Mucosa of descending colon (tissue), 3 donors: ENCODE measurements at regions not wholly inside any gene's neighbourhood (a gene's known extent, or its start where the extent isn't known, plus 50 kb on each side); places are given as distances from the start of the nearest gene placed in this dataset.

Source experiments
- ATAC-seq: fragments of 200-7000 bp; cut with Tn5 transposase; one replicate; pipeline ENCODE4 v1.9.1; 2020; ENCODE audit warnings: mild to moderate bottlenecking, moderate library complexity
- DNase-seq, 3 donors: peaks; one replicate each; pipeline ENCODE4 v3.0.0-alpha.2; 2020
- H3K36me3 ChIP-seq: fragments of 200-600 bp; one replicate; pipeline ENCODE4 v1.8.0; 2021; ENCODE audit warnings: low read depth, mild to moderate bottlenecking
- H3K4me1 ChIP-seq: fragments of 200-600 bp; one replicate; pipeline ENCODE4 v1.8.0; 2021; ENCODE audit warnings: low read depth, mild to moderate bottlenecking
- H3K4me3 ChIP-seq: fragments of 200-600 bp; one replicate; pipeline ENCODE4 v1.8.0; 2021; ENCODE audit warnings: mild to moderate bottlenecking
- H3K9me3 ChIP-seq: fragments of 200-600 bp; one replicate; pipeline ENCODE4 v1.8.0; 2021; ENCODE audit warnings: mild to moderate bottlenecking
- CTCF ChIP-seq: fragments of 200-600 bp; IDR thresholded peaks from one replicate; pipeline ENCODE4 v1.8.0; 2022; ENCODE audit warnings: antibody characterized with exemption, mild to moderate bottlenecking
- intact Hi-C, 2 donors: fragments of 100-400 bp; cut with DNase I in 1 of 2; cut with micrococcal nuclease in 1 of 2; formaldehyde crosslinking; loops; one replicate each; pipeline versions ENCODE4 v1.11.0 to v1.11.1; 2022; cut with DNase I, micrococcal nuclease
- donor health status: DM: no; HTN: no; CAD: no; lungs with moderate emphysema.
- donor health status: DM: no; HTN: no; CAD: no.
- donor health status: DM: no; HTN: yes; CAD: no.

DNA sequence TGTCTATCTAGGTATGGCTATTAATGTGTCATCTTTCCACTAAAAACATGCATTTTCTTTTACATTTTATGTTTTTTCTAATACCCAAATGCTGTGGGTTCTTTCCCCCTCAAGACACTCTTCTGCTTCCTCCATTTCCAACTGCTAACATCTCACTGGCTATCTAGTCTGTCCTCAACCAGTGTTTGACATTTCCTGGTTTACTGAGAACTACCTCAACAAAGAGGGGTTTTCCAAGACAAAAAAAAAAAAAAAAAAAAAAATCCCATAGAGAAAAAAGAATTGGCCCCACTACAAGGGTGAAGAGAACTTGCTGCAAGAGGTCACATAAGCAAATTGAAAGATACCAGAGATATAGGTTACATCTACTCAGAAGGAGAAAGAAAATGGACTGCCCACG lies 359.7 kb downstream of the CRPPA start:
- Histone ChIP-seq H3K9me3 (no peaks in the 10 kb centered on the region), H3K4me3 (no peak overlapping the region), H3K36me3 (no peaks in the 10 kb centered on the region), H3K4me1 (no peaks in the 10 kb centered on the region)
- intact Hi-C loops: loop anchor here in 1 of 2 donors (10.0 kb wide), 1 partner anchor 757 kb away; no protein-coding TSS in a partner anchor
- no peak for TF ChIP-seq CTCF
- DNase-seq: no peak
- no peak for ATAC-seq

GRCh38 chr7:16061011-16061410 lies 360.3 kb downstream of the CRPPA start:
- DNase-seq (no peak), ATAC-seq (no peak)
- Histone ChIP-seq H3K4me1 (no peaks in the 10 kb centered on the region), H3K36me3 (no peaks in the 10 kb centered on the region), H3K4me3 (no peak overlapping the region), H3K9me3 (no peaks in the 10 kb centered on the region)
- intact Hi-C loops: loop anchor here in 1 of 2 donors (10.0 kb wide), 1 partner anchor 756 kb away; no protein-coding TSS in a partner anchor
- TF ChIP-seq CTCF: no peak

- intact Hi-C loops: loop anchor here in 1 of 2 donors (10.0 kb wide), 1 partner anchor 756 kb away; no protein-coding TSS in a partner anchor
- no peak for TF ChIP-seq CTCF
Measured at GRCh38 chr7:16060502-16060901, 360.8 kb downstream of the CRPPA start.

DNA sequence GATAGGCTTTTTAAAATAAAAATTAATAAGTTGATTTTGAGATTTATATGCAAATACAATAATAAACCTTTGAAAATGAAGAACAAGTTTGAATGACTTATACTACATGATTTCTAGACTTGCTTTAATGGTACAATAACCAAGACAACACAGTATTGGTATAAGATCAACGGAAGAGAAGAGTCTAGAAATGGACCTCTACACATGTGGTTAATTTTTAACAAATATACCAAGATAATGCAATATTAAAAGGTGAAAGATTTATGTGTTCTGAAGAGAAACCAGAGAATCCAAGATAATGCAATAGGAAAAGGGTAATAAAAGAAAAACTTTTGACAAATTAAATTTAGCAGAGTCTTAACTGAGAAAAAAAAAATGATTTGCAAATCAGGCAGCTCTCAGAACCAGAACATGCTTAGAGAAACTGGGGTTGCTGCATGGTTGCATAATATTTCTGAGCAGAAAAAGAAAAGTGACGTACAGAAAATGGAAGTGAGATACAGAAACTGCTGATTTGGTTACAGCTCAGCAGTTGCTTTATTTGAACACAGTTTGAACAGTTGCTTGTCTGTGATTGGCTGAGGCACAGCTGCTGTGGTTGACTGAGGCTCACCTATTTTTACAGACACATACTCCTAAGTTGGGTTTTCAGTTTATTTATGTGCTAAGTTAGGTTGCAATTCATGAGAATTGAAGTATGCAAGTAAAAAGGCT lies 365.9 kb downstream of the CRPPA start:
- intact Hi-C loops: no loop called here
- TF ChIP-seq CTCF: no peak
- no peaks in the 10 kb centered on the region for H3K4me1 ChIP-seq
- no peak for DNase-seq
- H3K36me3 ChIP-seq: no peaks in the 10 kb centered on the region
- no peaks in the 10 kb centered on the region for H3K9me3 ChIP-seq
- ATAC-seq: no peak
- H3K4me3 ChIP-seq: no peak overlapping the region

More at GRCh38 chr7:16060502-16060901, 360.8 kb downstream of the CRPPA start:
- Histone ChIP-seq H3K9me3 (no peaks in the 10 kb centered on the region), H3K4me1 (no peaks in the 10 kb centered on the region), H3K4me3 (no peak overlapping the region), H3K36me3 (no peaks in the 10 kb centered on the region)
- DNase-seq (no peak), ATAC-seq (no peak)

GRCh38 chr7:16051561-16052255 lies 365.2 kb upstream of the MEOX2 start:
- DNase-seq (no peak), ATAC-seq (no peak)
- Histone ChIP-seq H3K9me3 (no peaks in the 10 kb centered on the region), H3K4me3 (no peak overlapping the region), H3K36me3 (no peaks in the 10 kb centered on the region), H3K4me1 (no peaks in the 10 kb centered on the region)
- intact Hi-C loops: no loop called here
- TF ChIP-seq CTCF: no peak
